ENCODE measurements at regions not wholly inside any gene's neighbourhood (a gene's known extent, or its start where the extent isn't known, plus 50 kb on each side); places are given as distances from the start of the nearest gene placed in this dataset.
"Not testable (repeated sequence)": the region's sequence is repeated elsewhere in the genome, so short reads cannot be mapped to it uniquely, and the experiment has no call there.

DNA sequence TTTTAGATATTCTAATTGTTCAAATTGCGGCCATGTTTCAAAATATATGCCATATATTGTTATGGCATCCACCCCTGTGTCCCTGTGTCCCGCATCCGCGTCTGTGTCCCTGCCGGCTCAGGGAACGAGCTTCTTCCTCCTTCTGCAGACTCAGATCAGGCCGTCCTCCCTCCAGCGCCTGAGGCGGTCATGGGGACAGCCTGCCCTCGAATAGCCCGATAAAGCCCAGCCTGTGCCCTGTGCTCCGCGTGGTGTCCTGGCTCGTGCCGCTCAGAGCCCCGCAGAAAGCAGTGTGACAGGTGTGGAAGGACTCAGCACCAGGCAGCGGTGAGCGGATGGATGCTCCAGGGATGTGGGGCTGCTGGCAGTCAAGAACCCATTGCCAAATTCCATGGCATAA lies 663.4 kb upstream of the DEFB115 start:
- H3K27me3 ChIP-seq (ENCODE audit: insufficient read depth, poor library complexity, severe bottlenecking): no peaks in the 10 kb centered on the region
- TF ChIP-seq, protein P1, sequence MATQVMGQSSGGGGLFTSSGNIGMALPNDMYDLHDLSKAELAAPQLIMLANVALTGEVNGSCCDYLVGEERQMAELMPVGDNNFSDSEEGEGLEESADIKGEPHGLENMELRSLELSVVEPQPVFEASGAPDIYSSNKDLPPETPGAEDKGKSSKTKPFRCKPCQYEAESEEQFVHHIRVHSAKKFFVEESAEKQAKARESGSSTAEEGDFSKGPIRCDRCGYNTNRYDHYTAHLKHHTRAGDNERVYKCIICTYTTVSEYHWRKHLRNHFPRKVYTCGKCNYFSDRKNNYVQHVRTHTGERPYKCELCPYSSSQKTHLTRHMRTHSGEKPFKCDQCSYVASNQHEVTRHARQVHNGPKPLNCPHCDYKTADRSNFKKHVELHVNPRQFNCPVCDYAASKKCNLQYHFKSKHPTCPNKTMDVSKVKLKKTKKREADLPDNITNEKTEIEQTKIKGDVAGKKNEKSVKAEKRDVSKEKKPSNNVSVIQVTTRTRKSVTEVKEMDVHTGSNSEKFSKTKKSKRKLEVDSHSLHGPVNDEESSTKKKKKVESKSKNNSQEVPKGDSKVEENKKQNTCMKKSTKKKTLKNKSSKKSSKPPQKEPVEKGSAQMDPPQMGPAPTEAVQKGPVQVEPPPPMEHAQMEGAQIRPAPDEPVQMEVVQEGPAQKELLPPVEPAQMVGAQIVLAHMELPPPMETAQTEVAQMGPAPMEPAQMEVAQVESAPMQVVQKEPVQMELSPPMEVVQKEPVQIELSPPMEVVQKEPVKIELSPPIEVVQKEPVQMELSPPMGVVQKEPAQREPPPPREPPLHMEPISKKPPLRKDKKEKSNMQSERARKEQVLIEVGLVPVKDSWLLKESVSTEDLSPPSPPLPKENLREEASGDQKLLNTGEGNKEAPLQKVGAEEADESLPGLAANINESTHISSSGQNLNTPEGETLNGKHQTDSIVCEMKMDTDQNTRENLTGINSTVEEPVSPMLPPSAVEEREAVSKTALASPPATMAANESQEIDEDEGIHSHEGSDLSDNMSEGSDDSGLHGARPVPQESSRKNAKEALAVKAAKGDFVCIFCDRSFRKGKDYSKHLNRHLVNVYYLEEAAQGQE (IDR thresholded peaks at IDR 0.05; ENCODE audit: insufficient replicate concordance, low read depth): no peak
- TF ChIP-seq POLR2AphosphoS5 (IDR thresholded peaks at IDR 0.05; ENCODE audit: low read depth) (no peak), GABPA (IDR thresholded peaks at IDR 0.05; ENCODE audit: low read depth) (no peak), SPI1 (IDR thresholded peaks at IDR 0.05; ENCODE audit: borderline replicate concordance, low read depth) (no peak)
- TF ChIP-seq, protein P2, sequence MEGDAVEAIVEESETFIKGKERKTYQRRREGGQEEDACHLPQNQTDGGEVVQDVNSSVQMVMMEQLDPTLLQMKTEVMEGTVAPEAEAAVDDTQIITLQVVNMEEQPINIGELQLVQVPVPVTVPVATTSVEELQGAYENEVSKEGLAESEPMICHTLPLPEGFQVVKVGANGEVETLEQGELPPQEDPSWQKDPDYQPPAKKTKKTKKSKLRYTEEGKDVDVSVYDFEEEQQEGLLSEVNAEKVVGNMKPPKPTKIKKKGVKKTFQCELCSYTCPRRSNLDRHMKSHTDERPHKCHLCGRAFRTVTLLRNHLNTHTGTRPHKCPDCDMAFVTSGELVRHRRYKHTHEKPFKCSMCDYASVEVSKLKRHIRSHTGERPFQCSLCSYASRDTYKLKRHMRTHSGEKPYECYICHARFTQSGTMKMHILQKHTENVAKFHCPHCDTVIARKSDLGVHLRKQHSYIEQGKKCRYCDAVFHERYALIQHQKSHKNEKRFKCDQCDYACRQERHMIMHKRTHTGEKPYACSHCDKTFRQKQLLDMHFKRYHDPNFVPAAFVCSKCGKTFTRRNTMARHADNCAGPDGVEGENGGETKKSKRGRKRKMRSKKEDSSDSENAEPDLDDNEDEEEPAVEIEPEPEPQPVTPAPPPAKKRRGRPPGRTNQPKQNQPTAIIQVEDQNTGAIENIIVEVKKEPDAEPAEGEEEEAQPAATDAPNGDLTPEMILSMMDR (IDR thresholded peaks at IDR 0.05; ENCODE audit: insufficient read depth, low read length): no peak
- no peak overlapping the region for H3K4me3 ChIP-seq (replicated peaks; ENCODE audit: insufficient read depth, low read length)
- no peak overlapping the region for H3K27ac ChIP-seq (replicated peaks)
- no peak for DNase-seq (ENCODE audit: low read depth in 1 of 2, low spot score in 1 of 2)

GRCh38 chr20:30595698-30596097 lies 661.8 kb upstream of the DEFB115 start:
- Histone ChIP-seq H3K27ac (replicated peaks) (no peak overlapping the region), H3K27me3 (ENCODE audit: insufficient read depth, poor library complexity, severe bottlenecking) (no peaks in the 10 kb centered on the region), H3K4me3 (replicated peaks; ENCODE audit: insufficient read depth, low read length) (no peak overlapping the region)
- no peak for DNase-seq (ENCODE audit: low read depth in 1 of 2, low spot score in 1 of 2)
- TF ChIP-seq, protein P1 (IDR thresholded peaks at IDR 0.05; ENCODE audit: insufficient replicate concordance, low read depth): no peak
- TF ChIP-seq SPI1 (IDR thresholded peaks at IDR 0.05; ENCODE audit: borderline replicate concordance, low read depth) (no peak), GABPA (IDR thresholded peaks at IDR 0.05; ENCODE audit: low read depth) (no peak), POLR2AphosphoS5 (IDR thresholded peaks at IDR 0.05; ENCODE audit: low read depth) (no peak)
- TF ChIP-seq, protein P2 (IDR thresholded peaks at IDR 0.05; ENCODE audit: insufficient read depth, low read length): no peak

- not testable (repeated sequence) for H3K27ac ChIP-seq (replicated peaks); H3K4me3 ChIP-seq (replicated peaks; ENCODE audit: insufficient read depth, low read length); H3K27me3 ChIP-seq (ENCODE audit: insufficient read depth, poor library complexity, severe bottlenecking); DNase-seq (ENCODE audit: low read depth in 1 of 2, low spot score in 1 of 2)
Measured at GRCh38 chr20:30597429-30597828, 660.0 kb upstream of the DEFB115 start.

- H3K4me3 ChIP-seq (replicated peaks; ENCODE audit: insufficient read depth, low read length): no peak overlapping the region
- no peak for DNase-seq (ENCODE audit: low read depth in 1 of 2, low spot score in 1 of 2)
- H3K27ac ChIP-seq (replicated peaks): no peak overlapping the region
- H3K27me3 ChIP-seq (ENCODE audit: insufficient read depth, poor library complexity, severe bottlenecking): no peaks in the 10 kb centered on the region
- TF ChIP-seq, protein P1 (IDR thresholded peaks at IDR 0.05; ENCODE audit: insufficient replicate concordance, low read depth): no peak
- TF ChIP-seq POLR2AphosphoS5 (IDR thresholded peaks at IDR 0.05; ENCODE audit: low read depth) (no peak), SPI1 (IDR thresholded peaks at IDR 0.05; ENCODE audit: borderline replicate concordance, low read depth) (no peak)
Measured at GRCh38 chr20:30598460-30599230, 658.8 kb upstream of the DEFB115 start.

Data from HL-60 (cell line).